NOMO-1 (cell line): ENCODE measurements at regions not wholly inside any gene's neighbourhood (a gene's known extent, or its start where the extent isn't known, plus 50 kb on each side); places are given as distances from the start of the nearest gene placed in this dataset.

ENCODE experiments used
- DNase-seq, 2 experiments: peaks; one replicate each; lab custom pipeline; 2025; ENCODE audit not compliant: unreplicated experiment in 2 of 2; lab: John Stamatoyannopoulos, UW

DNA sequence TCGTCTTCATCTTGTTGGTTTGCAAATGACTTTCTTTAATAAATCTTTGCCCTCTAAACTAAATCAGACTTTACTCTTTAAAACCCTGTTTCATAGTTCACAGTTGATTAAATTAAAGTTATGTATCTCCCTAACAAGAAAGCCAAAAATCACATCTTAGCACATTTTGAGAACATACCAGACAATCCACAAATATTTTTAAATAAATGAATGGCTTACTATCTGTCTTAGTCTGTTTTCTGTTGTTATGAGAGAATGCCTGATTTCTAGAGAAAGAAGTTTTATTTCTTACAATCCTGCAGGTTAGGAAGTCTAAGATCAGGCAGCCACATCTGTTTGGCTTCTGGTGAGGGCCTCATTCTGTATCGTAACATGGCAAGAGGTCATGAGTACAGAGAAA is 1090.2 kb upstream of the PIK3C3 start:
- DNase-seq, result no peak

DNA sequence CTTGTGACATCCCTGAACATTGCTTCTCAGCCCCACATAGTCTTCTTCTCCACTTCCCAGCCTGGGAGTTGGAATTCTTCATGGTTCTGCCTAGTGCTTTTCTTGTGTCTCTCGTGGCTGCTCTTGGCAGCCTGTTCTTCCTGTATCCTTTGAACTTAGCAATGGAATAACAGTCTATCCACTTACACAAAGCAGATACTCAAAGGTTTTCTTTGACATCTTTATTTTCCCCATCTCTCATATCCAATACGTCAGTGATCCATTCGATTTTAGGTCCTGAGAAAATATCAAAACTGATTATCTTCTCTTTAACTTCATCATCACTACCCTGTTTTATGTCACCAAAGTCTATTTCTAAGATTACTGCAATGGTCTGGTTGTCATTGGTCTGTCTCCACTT is 1091.2 kb upstream of the PIK3C3 start:
- DNase-seq, result no peak

DNA sequence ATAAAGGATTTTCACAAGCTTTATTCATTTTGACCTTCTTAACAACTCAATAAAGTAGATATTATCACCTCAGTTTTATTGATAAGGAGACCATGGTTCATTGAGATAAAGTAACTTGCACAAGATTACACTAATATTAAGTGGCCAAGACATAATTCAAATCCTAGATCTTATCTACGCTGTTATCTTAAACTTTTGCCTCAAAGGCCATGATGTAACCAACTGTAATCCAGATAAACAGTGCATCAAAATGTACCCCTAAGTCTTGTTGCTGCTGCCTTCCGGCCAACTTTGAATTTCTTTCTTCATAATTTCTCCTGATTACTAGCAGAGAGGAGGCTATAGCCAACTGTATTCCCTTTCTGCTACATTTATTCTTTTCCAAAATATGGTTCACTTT is 1094.8 kb upstream of the PIK3C3 start:
- DNase-seq, result no peak

DNA sequence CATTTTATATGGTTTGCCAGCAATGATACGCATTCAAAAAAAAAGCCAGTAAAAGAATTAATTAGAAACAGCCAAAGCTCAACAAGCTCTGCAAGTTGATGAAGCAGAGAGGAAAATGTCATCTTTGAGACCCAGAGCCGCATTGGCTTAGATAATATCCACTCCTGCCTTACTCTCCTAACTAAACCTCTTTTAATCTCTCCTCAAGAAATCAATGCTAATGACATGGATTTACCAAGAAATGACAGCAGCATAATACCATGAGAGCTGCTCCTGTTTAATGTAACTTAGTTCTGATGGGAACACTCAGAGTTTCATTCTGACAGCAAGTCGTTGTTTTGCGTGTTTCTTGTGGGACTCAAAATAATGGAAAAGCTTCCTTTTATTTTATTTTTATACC is 1099.4 kb upstream of the PIK3C3 start:
- DNase-seq, result no peak

DNA sequence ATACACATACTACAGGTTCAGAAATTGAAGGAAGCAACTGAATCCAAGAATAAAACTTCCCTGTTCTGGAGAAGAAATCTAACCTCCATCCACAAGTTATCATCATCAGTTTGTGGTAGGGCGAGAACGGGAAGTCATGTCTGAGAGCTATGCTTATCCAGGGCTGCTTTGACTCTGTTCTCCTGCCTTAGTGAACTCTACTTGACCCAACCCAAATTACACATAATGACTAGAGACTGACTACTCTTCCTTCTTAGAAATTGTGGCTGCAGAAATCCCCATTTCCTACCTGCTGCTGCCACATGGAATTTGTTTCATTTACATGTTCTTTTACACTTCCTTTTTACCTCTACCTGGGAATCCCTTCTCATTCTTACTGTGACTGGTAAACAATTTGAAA is 1102.6 kb upstream of the PIK3C3 start:
- no peak for DNase-seq

DNA sequence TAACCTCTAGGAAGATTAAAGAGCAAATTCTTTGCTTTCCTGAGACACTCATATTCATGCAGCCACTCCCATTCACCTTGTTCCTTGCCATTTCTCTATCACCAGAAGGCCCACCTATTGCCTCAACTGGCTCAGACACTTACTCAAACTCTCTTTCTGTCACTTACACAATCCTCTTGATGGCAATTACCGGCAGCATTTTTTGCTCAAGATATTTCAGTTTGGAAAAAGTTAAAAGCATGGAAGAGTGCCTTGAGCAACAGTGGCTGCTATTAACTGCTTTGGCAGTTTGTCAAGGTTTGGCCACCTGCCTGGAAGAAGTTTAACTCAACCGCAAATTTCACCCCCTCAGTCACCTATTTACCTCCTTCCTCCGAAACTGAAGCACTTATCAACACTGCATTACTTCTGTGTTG is 1104.0 kb upstream of the PIK3C3 start:
- DNase-seq, result no peak

DNA sequence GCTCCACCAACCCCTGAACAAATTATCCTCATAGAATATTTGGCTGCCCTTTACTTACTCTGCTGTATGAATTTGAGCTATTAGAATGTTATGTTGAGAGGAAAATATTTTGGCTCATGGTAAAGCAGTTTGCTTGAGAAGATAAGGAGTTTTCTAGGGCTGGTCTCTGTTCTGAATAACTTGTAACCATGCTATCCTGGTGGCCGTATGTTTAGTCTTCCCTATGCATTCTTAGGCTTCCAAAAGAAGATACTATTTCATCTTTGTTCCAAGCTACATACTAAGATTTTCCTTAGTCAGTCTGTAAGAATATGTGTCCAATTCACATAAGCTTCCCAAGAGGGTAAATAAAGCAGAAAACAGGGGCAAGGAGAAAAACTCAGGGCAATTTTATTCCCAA is 1105.1 kb upstream of the PIK3C3 start:
- no peak for DNase-seq

DNA sequence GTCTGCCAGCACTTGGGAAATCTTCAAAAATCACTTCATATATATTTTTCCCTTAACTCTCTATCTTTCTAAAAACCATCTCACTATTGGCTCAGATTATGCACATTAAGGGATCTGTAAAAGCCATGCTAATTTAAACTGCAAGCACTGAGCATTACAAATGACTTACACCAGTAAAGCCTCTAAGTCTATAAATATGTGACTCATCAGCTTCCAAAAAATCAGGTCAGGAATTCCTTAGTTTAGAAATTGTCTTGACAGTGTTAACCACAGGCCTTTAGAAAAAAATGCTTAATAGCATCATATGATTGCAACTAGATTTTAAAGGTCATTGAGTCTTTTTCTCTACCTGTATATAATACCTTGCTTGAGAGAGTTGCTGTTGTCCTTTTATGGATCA is 1113.6 kb upstream of the PIK3C3 start:
- no peak for DNase-seq

DNA sequence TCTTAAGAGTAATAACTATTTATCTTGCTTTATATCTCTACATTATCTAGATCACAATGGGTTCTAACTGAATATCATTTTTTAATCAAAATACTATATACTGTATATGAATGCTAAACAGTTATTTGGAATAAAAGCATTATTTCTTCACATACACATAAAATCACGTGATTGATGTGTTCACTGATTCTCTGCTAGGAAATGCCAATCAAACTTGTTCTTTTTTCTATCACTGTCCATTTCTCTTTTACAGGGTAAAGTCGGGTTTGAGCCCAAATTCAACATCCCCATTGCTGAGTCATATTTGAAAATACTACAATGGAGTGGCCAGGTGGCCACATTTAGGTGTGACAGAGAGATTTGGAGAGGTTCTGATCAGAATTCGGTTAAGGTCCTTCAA is 1114.0 kb upstream of the PIK3C3 start:
- no peak for DNase-seq

DNA sequence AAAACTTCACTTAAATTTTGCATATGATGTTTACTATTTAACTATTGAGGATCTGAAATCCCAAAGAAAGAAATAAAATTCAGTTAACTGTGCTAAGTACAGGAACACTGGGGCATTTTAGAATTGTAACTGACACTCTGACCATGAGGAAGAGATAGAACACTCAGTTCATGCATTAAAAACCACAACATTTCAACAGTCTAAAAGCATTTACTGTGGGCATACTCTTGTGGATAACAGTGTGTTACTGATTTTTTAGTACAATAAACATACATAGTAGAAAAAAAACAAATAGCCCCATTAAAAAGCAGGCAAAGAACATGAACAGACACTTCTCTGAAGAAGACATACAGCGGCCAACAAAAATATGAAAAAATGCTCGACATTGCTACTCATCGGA is 1122.7 kb upstream of the PIK3C3 start:
- DNase-seq, result no peak

DNA sequence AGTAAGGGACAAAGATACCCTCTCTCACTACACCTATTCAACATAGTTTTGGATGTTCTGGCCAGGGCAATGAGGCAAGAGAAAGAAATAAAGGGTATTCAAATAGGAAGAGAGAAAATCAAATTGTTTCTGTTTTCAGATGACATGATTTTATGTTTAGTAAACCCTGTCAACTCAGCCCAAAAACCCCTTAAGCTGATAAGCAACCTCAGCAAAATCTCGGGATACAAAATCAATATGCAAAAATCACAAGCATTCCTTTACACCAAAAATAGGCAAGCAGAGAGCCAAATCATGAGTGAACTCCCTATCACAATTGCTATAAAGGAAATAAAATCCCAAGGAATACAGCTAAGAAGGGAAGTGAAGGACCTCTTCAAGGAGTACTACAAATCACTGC is 1130.7 kb upstream of the PIK3C3 start:
- DNase-seq, result no peak

DNA sequence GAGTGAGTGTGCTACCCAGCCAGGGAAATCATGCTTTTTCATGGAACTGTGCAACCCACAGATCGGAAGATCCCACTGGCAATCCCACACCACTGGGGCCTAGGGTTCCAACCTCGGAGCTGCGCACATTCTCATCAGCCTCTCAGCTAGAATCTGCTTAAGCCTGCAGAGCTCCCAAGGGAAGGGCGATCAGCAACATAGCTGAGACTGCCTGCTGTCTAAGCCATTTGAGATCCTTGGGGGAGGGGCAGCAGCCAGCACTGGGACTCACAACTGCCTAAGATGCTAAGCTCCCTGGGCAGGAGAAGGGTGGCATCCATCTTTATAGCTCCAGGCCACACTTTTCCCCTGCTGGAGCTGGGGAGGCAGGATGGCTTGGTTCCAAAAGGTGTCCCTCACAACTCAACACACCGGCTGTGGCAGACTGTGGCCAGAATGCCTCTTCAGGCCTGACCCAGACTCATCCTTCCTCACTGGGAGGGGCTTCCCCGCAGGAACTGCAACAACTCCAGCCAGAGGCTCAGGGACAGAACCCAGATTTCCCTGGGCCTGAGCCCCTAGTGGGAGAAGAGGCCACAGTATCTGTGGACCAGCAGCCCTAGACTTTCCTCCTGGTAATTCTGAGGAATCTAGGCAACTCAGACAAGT is 1133.3 kb upstream of the PIK3C3 start:
- no peak for DNase-seq

DNA sequence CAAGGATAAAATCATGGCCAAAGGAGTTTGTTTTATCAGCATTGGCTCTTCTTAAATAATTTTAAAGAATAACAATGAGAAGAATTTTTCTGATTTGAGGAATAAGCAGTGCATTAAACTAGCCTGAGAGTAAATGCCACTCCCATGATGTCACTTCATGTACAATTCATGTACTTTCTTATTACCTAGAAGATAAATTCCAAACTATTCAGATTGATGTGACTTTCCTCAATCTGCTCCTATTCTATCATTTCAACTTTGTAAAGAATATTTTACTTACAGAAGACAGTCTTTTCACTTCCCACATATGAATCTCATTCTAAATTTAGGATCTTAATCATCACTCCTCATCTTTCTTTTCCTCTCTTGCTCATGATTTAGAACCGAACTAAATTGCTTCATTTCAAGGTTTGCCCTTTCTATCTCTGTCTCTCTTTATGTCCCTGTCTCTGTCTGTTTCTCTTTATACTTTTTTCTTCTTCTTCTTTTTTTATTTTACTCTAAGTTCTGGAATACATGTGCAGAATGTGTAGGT is 1142.0 kb upstream of the PIK3C3 start:
- no peak for DNase-seq

DNA sequence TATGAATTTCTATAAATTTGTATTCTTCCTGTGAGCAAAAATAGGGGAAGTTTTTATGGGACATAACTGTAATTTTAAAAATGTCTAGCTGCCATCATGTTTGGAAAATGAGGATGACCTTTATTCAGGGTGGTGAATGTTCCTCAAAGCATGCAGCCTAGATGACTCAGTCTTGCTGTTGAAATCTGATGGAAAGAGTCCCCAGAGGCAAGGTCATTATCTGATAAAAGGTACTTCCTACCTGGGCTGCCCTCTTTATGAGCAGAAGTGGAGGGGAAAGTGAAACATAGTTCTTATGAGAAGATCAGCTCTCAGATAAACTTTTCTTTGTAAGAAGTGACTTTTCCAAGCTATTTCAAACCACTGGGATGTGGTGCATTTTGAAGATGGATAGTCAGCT is 1144.7 kb upstream of the PIK3C3 start:
- no peak for DNase-seq

DNA sequence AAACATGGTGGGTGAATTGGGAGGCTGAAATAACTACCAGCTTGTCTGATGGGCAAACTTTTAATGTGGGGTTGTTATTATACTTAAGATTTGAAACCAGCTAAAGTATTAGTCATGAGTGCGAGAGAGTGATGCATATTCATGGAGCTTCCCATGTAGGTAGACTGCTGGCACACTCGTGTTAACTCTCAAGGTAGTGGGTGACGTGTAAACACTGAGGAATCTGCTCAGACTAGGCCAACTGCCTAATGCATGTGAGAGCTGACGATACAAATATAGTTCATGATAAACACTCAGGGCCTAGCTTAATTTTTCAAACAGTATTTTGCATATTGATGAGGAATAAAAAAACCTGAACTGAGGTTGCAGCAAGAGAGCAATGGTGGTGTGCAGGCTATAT is 1165.7 kb upstream of the PIK3C3 start:
- no peak for DNase-seq

DNA sequence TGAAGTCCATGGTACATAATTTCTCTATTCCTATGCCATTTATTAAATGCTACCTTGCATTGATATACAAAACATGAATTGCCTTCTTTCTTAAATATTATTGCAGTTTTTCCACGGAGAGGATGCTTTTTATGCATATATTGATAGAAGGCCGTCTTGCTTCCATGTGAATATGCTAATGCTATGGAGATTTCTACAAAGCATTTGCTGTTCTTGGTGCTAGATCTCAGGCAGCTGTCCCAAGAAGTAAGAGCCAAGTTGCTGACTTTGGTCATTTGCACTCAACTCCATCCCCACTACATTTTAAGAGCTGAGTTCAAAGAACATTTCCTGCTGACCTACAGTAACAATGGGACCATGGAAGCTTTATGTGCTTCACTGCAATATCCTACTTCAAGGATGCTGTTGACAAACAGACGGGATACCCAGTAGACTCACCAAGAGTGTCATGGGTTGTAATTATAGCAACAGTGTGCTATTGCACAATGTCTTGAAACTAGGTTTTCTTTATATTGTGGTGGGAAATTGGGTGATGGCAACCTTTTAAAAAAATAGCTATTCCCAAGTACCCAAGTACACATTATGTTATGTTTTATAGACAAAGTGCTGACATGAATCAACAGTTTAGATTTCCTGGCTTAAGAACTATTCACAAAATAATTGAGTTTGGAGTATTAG is 1172.4 kb upstream of the PIK3C3 start:
- no peak for DNase-seq

DNA sequence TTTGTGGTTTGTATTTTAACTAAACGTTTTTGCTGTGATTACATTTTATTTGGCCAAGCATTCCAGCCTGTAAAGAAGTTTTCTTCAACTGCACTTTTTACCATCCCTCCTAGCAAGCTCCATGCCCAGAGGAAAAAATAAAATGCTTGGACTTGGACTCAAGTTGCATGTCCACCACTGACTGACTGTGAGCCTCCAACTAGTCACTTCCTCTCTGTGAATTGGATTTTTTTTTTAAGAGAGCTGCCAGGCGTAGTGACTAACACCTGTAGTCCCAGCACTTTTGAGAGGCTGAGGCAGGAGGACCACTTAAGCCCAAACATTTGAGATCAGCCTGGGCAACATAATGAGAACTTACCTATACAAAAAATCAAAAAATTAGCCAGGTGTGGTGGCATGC is 1185.2 kb upstream of the PIK3C3 start:
- DNase-seq, result no peak

DNA sequence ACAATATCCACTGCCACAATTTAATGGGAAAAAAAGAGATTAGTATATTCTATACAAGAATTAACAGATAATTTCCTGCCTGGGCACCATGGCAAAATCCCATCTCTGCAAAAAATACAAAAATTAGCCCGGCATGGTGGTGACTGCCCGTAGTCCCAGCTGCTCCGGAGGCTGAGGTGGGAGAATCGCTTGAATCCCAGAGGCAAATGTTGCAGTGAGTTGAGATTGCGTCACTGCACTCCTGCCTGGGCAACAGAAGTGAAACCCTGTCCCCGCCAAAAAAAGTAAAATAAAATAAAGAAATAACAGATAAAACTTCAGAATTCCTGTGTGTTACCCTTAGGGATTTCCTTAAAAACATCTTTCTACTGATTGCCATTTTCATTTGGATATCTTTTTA is 1194.8 kb upstream of the PIK3C3 start:
- no peak for DNase-seq

DNA sequence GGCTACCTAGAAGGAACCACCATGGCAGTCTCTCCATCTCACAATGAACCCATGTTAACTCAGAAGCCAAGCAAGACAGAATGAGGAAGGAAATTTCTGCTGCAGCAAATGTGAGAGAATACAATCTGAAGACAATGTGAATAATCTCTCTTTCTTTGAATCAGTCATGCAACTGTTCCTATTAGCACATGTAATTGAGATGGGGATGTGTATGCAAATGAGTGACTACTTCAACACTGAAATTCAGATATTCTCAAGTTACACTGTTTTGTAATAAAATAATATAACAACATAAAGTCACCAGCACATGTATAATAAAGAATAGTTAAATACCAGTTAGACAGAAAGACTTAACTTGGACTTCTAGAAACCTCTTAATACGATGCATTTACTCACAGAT is 1200.6 kb upstream of the PIK3C3 start:
- DNase-seq, result no peak

DNA sequence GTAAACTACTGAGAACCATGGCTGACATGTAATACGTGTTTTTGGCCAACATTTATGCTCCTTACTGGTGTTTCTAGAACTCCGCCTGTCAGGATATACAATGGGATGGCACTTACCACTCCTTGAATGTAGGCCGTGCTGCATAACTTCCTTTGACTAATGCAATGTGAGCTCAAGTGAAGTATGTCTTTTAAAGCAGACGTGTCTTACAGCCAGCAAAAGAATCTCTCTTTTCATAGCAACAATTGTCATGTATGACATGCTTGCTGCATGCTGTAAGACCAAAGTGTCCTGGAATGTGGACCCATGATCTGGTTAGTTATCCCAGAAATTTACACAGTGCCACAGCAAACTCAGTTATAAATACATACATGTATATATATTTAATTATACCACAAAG is 1202.7 kb upstream of the PIK3C3 start:
- no peak for DNase-seq

DNA sequence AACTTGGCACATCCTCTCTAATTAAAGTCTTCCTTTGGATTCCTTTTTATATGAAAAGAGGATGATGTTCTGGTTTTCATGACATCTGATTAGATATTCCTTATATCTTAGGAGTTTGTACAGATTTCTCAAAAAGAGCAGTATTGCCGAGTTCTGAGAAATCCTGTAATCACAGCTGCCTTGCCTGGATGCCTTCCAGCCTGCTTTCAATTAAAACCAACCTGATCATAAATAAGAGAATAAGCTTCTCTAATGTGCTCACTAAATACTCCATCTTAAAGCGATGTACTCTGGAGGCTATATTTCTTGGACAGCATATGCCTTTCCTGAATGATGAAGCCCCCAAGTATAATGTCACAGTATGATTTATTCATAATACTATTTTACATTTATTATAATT is 1203.8 kb upstream of the PIK3C3 start:
- no peak for DNase-seq

DNA sequence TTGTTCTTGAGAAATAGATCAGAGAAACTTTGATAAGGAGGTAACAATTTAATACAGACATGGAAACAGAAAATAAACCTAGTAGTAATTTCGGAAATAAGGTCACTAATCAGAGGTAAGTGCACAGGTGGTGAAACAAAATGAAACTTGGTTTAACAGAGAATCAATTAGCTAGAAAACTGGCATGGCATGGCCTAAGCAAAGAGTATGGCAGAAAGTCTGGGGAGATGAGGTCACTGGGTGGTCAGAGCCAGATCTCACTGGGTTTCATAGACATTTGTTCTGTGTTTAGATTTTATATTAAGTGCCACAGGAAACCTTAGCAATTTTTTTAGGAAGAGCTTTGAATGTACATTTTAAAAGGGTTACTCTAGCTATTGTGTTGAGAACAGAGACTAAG is 1216.0 kb upstream of the PIK3C3 start:
- no peak for DNase-seq
